ENCODE measurements at regions not wholly inside any gene's neighbourhood (a gene's known extent, or its start where the extent isn't known, plus 50 kb on each side); places are given as distances from the start of the nearest gene placed in this dataset.

GRCh38 chr4:156230176-156230575, 276.5 kb upstream of the CTSO start:
- TF ChIP-seq, protein P1, sequence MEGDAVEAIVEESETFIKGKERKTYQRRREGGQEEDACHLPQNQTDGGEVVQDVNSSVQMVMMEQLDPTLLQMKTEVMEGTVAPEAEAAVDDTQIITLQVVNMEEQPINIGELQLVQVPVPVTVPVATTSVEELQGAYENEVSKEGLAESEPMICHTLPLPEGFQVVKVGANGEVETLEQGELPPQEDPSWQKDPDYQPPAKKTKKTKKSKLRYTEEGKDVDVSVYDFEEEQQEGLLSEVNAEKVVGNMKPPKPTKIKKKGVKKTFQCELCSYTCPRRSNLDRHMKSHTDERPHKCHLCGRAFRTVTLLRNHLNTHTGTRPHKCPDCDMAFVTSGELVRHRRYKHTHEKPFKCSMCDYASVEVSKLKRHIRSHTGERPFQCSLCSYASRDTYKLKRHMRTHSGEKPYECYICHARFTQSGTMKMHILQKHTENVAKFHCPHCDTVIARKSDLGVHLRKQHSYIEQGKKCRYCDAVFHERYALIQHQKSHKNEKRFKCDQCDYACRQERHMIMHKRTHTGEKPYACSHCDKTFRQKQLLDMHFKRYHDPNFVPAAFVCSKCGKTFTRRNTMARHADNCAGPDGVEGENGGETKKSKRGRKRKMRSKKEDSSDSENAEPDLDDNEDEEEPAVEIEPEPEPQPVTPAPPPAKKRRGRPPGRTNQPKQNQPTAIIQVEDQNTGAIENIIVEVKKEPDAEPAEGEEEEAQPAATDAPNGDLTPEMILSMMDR (IDR thresholded peaks at IDR 0.05) = no peak
- TF ChIP-seq POLR2A (IDR thresholded peaks at IDR 0.05) (no peak), POLR2AphosphoS5 (IDR thresholded peaks at IDR 0.05) (no peak), EP300 (IDR thresholded peaks at IDR 0.05) (no peak)

All from gastroesophageal sphincter (tissue), 3 donors.